Parathyroid adenoma (tissue), 2 donors: ENCODE measurements at regions not wholly inside any gene's neighbourhood (a gene's known extent, or its start where the extent isn't known, plus 50 kb on each side); places are given as distances from the start of the nearest gene placed in this dataset.

Source experiments
- H2AFZ ChIP-seq: fragments of 300-600 bp; sonication (generic); one replicate; pipeline ENCODE4 v1.7.0; 2017; ENCODE audit warnings: antibody characterized with exemption, mild to moderate bottlenecking
- H3K27ac ChIP-seq: fragments of 300-600 bp; sonication (generic); one replicate; pipeline ENCODE4 v1.7.0; 2017
- H3K27me3 ChIP-seq: fragments of 300-600 bp; sonication (generic); one replicate; pipeline ENCODE4 v1.7.0; 2017; ENCODE audit warnings: low read length; ENCODE audit not compliant: control insufficient read depth, insufficient read depth
- H3K36me3 ChIP-seq: fragments of 300-600 bp; sonication (generic); one replicate; pipeline ENCODE4 v1.7.0; 2017; ENCODE audit warnings: low read length; ENCODE audit not compliant: control insufficient read depth, insufficient read depth
- H3K4me1 ChIP-seq: fragments of 300-600 bp; sonication (generic); one replicate; pipeline ENCODE4 v1.7.0; 2017; ENCODE audit warnings: control low read depth
- H3K4me2 ChIP-seq: fragments of 300-600 bp; sonication (generic); one replicate; pipeline ENCODE4 v1.7.0; 2017; ENCODE audit warnings: low read length
- H3K4me3 ChIP-seq: fragments of 300-600 bp; sonication (generic); one replicate; pipeline ENCODE4 v1.7.0; 2017; ENCODE audit warnings: low read depth, low read length
- H3K79me2 ChIP-seq: fragments of 300-600 bp; sonication (generic); one replicate; pipeline ENCODE4 v1.7.0; 2017; ENCODE audit warnings: control low read depth
- H3K9ac ChIP-seq: fragments of 300-600 bp; sonication (generic); one replicate; pipeline ENCODE4 v1.7.0; 2017; ENCODE audit warnings: mild to moderate bottlenecking
- H3K9me3 ChIP-seq: fragments of 300-600 bp; sonication (generic); one replicate; pipeline ENCODE4 v1.7.0; 2017; ENCODE audit warnings: low read length; ENCODE audit not compliant: control insufficient read depth
- CTCF ChIP-seq: fragments of 300-600 bp; sonication (generic); IDR thresholded peaks from one replicate; pipeline ENCODE4 v1.7.0; 2017; ENCODE audit warnings: antibody characterized with exemption, mild to moderate bottlenecking
- donor health status: primary hyperparathyroidism.

GRCh38 chr15:96801576-96802150, 471.2 kb downstream of the NR2F2 start:
- H3K27ac ChIP-seq, result no peak overlapping the region
- H3K36me3 ChIP-seq, result no peaks in the 10 kb centered on the region

GRCh38 chr15:96802611-96803255, 472.2 kb downstream of the NR2F2 start:
- H3K4me3 ChIP-seq, result no peak overlapping the region
- no peaks in the 10 kb centered on the region for H3K36me3 ChIP-seq

More at GRCh38 chr15:96801576-96802150, 471.2 kb downstream of the NR2F2 start:
- H3K4me1 ChIP-seq, result no peaks in the 10 kb centered on the region
- no peak overlapping the region for H3K4me3 ChIP-seq
- H2AFZ ChIP-seq, result no peak overlapping the region
- no peak for TF ChIP-seq CTCF
- no peaks in the 10 kb centered on the region for H3K27me3 ChIP-seq
- no peak overlapping the region for H3K9ac ChIP-seq
- no peak overlapping the region for H3K4me2 ChIP-seq
- no peaks in the 10 kb centered on the region for H3K79me2 ChIP-seq
- H3K9me3 ChIP-seq, result no peaks in the 10 kb centered on the region

GRCh38 chr15:96804754-96805153, 474.3 kb downstream of the NR2F2 start:
- no peaks in the 10 kb centered on the region for H3K27me3 ChIP-seq
- H3K36me3 ChIP-seq, result no peaks in the 10 kb centered on the region
- no peak overlapping the region for H3K9ac ChIP-seq
- no peaks in the 10 kb centered on the region for H3K79me2 ChIP-seq
- H3K4me3 ChIP-seq, result no peak overlapping the region
- H2AFZ ChIP-seq, result no peak overlapping the region
- H3K27ac ChIP-seq, result no peak overlapping the region
- no peak overlapping the region for H3K4me2 ChIP-seq
- H3K4me1 ChIP-seq, result no peaks in the 10 kb centered on the region
- no peaks in the 10 kb centered on the region for H3K9me3 ChIP-seq
- TF ChIP-seq CTCF, result no peak

More at GRCh38 chr15:96802611-96803255, 472.2 kb downstream of the NR2F2 start:
- no peak overlapping the region for H2AFZ ChIP-seq
- no peaks in the 10 kb centered on the region for H3K9me3 ChIP-seq
- no peak overlapping the region for H3K9ac ChIP-seq
- H3K27me3 ChIP-seq, result no peaks in the 10 kb centered on the region
- TF ChIP-seq CTCF, result no peak
- no peaks in the 10 kb centered on the region for H3K79me2 ChIP-seq
- no peaks in the 10 kb centered on the region for H3K4me1 ChIP-seq
- no peak overlapping the region for H3K27ac ChIP-seq
- no peak overlapping the region for H3K4me2 ChIP-seq

GRCh38 chr15:96807361-96807760, 476.9 kb downstream of the NR2F2 start:
- Histone ChIP-seq H3K36me3 (no peaks in the 10 kb centered on the region), H3K4me1 (no peaks in the 10 kb centered on the region), H3K4me2 (no peak overlapping the region)

More at GRCh38 chr15:96807361-96807760, 476.9 kb downstream of the NR2F2 start:
- Histone ChIP-seq H3K4me3 (no peak overlapping the region), H3K9ac (no peak overlapping the region), H3K27me3 (no peaks in the 10 kb centered on the region), H3K27ac (no peak overlapping the region), H3K79me2 (no peaks in the 10 kb centered on the region), H3K9me3 (no peaks in the 10 kb centered on the region), H2AFZ (no peak overlapping the region)
- TF ChIP-seq CTCF, result no peak
